HG03521 (cell line): ENCODE measurements at regions not wholly inside any gene's neighbourhood (a gene's known extent, or its start where the extent isn't known, plus 50 kb on each side); places are given as distances from the start of the nearest gene placed in this dataset.
"Not testable (repeated sequence)": the region's sequence is repeated elsewhere in the genome, so short reads cannot be mapped to it uniquely, and the experiment has no call there.

Source experiments
- ATAC-seq: cut with Tn5 transposase; IDR thresholded peaks from one replicate; pipeline ENCODE4 v1.9.1; 2021; ENCODE audit warnings: mild to moderate bottlenecking, moderate library complexity; ENCODE audit not compliant: unreplicated experiment

DNA sequence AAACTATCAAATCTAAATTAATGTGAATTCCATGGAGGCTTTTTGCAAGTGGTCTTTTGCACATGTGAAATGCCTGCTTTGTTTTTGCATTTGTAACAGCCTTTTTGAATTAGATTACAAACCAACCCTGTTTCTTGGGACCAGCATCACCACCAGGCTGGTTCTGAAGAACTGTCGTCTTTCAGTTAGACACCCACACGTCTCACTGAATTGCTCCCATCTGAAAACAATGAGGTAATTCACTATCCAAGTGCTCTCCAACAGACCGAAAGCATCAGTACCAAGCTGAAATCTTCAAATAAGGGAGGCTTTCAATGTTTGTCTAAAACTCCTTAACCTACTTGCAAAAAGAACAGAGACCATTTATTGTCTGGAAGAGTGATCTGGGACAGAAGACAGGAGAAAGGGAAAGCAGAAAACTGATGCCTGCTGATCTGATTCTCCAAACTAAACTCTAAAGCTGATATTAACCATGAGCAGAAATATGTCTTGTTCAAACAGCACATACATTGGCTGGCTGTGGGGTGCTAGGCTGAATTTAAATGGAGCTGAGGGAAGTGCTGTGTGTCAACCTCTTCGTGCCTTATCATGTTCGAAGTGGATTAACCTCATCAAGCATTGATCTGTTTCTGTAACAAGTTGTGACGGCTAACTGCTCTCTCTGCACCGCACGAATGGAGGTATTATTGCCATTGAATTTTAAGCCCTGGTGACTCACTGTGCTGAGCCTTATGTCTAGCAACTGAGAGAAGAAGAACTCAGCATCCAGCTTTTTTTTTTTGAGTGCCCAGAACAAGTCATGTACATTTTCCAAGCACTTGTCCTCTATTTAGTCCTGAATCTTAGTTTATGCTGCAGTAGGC, 213.7 kb upstream of the P2RY1 start:
- ATAC-seq: no peak

DNA sequence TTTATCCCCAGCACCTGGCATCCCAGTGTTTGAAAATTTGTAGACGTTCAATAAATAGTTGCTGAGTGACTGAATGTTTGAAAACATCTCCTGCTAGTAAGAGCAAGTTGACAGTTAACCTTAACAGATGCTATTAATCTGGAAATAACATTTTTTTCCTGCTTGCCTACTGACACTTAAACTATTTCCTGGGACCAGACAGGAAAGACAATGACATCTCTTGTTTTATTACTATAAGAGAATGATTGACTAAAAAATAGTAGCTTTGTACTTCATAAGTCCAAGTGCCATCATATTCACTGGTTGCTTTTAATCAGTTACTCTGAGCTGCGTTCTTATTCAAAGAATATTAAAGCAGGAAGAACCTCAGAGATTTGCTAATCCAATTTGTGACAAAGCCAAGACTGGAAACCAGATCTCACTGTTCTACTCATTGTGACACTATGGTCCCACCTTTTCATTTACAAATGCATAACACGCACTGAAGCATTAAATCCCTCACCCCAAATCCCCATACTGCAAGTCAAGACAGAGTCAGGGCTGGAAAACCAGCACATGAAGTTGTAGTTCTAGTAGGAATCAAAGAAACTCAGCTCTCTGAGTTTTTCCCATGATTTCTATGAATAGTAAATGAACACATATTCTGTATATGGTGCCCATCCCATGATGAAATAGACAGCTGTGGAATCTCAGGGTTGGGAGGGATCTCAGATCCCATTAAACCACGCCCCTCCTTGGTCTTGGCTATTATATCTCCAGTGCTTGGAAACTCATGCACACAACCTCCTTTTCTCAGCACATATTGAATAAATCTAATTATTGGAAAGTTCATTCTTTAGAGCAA, 212.7 kb upstream of the P2RY1 start:
- ATAC-seq: no peak

DNA sequence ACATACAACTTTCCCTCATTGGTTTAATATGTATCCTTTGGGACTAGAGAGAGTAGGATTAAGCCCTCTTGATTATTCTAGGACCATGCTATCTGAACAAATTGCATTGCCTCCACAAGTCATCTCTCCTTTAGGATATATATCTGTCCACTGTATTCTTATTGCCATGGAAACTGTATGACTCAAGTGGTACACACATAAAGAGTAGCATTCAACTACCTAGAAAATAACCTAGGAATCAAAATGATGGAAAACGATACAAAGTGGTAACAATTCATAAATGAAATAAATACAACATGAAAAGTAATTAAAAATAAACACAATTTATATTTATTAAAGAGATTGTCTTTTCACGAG, 212.1 kb upstream of the P2RY1 start:
- ATAC-seq: no peak

DNA sequence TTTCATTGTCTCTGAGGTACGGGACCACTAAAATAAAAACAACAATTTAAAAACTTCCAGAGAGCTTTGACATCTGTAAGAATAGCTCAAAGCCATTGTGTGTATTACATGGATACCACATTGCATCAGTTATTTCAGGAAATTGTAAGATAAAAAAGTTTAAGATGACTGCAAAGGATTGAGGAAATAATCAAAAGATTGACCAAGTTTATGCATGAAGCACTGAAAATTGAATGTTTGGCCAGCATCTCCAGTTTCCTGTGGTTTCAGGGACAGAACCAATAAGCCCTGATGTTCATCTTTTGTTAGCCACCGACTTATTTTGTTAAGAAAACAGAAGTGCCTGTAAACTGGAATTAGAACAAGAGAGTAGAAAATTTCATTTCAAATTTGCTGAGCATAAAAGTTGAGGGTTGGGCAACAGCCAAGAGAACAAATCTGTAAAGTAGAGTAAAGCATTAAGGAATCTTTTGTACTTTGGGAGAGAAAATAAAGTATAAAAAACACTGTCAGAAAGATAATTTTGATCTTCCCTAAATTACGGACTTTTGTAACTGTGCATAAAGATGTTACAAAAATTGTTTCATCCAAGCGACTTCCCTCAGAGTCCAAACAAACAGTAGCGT, 211.5 kb upstream of the P2RY1 start:
- ATAC-seq: no peak

DNA sequence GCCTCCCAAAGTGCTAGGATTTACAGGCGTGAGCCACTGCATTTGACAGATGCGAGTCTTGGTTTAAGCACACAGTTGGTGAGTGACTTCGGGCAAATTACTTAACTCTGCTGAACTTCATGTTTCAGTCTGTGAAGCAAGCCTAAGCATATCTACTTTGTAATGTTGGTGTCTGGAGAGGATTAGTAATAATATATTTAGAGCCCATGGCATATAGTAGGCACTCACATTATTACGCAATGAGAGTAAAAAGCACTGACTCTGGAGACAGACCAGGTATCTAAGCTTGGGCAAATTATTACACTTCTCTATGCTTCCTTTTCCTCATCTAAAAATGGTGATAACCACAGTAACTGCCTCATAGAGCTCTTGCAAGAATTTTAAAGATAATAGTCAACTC, 208.7 kb upstream of the P2RY1 start:
- no peak for ATAC-seq

- no peak for ATAC-seq
These were observed 206.4 kb upstream of the P2RY1 start for GRCh38 chr3:152628496-152628895.

GRCh38 chr3:152629363-152630122, 205.4 kb upstream of the P2RY1 start:
- no peak for ATAC-seq

DNA sequence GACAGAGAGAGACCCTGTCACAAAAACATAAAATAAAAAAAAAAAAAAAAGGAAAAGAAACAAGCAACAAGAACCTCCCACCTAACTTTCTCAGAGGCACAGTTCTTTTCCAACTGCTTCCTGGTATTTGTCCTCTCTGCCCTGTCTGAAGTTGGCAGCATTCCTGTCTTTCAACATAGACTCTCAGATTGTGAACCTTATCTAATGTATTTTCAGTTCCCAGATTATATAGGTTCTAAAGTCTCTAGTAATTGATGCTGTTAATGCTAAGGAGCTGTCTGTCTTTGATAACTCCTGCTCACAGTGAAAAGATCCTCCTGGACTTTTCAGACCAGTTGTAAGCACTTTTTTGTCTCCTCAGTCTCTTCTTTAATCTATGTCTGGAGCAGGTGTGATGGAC, 199.5 kb upstream of the P2RY1 start:
- ATAC-seq: no peak

DNA sequence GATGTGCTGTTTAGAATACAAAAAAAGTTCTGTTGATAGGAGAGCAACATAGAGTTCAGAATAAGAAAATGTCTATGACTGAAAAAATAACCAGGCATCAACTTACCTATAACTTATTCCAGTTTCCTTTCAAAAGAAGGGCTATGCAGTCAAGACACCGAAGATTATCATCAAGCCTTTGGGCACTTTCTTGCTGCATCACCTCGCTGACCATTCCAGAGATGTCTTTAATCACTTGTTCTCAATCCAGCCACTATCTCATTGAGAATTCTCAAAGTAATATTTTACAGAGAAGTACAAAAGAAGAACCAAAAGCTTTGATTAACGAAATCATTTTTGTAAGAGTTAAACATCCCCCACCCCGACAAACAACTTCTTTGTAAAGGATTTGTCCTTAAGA, 198.3 kb upstream of the P2RY1 start:
- ATAC-seq: no peak

DNA sequence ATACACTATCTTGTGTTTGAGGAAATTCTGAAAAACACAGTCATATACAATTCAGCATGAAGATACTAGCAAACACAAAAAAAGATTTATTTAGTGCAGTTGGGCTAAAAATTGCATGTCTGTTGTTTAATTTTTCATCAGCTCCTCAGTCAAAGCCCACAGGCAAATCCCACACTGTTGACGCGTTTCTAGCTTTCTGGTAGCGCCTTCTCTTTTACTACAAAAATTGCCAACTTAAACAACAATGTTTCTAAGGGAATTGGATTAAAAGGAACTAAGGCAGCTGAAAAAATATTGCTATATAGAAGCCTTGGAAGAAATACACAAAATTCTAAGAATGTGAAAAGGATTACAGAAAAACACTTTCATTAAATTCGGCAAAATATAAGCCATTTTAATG, 196.7 kb upstream of the P2RY1 start:
- no peak for ATAC-seq

GRCh38 chr3:152638707-152639450, 196.1 kb upstream of the P2RY1 start:
- no peak for ATAC-seq

- no peak for ATAC-seq
These were observed 193.7 kb upstream of the P2RY1 start for GRCh38 chr3:152641198-152641597.

DNA sequence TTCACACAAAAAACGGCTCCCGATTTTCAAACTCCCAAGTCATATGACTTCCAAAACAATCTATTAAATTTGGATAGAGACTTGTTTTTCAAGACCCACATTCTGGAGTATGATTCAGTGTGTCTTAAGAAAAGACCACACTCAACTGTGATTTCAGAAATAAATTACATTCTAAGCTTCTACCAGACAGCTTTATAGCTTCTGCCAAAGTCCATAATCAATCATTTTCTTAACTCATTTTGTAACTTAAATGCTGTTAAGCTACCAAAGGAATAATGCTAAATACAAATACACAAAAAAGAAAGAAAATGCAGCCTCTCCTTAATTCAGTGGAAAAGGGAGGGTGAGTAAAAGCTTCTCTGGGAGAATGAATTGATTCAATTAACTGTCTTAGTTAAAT, 192.3 kb upstream of the P2RY1 start:
- no peak for ATAC-seq

GRCh38 chr3:152644478-152644877, 190.5 kb upstream of the P2RY1 start:
- ATAC-seq: no peak

- ATAC-seq: no peak
These were observed 188.9 kb upstream of the P2RY1 start for GRCh38 chr3:152646004-152646403.

DNA sequence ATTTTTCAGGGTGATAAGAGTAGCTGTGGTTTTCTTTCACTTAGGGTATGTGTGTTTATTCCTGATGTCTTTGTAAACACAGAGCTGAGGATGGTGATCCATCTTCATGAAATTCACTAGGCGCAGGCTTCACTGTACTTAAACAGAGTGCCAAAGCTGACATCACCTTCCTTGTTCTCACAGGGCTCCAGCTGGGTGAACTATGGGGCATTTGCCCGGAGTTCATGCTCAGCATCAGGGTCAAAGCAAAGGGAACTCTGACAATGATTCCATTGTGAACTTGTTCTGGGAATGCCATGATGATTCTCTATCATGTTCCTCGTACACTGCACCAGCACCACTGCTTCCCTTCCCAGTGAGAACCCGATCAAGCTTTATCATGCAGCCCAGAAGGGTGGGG, 184.8 kb upstream of the P2RY1 start:
- no peak for ATAC-seq

- not testable (repeated sequence) for ATAC-seq
These were observed 184.0 kb upstream of the P2RY1 start for GRCh38 chr3:152650923-152651322.

GRCh38 chr3:152656214-152656971, 178.5 kb upstream of the P2RY1 start:
- no peak for ATAC-seq

GRCh38 chr3:152656972-152657355, 178.0 kb upstream of the P2RY1 start:
- no peak for ATAC-seq
